Esophagus squamous epithelium (tissue), 4 donors: ENCODE measurements at regions not wholly inside any gene's neighbourhood (a gene's known extent, or its start where the extent isn't known, plus 50 kb on each side); places are given as distances from the start of the nearest gene placed in this dataset.

Source experiments
- POLR2A ChIP-seq, 4 donors: fragments of 450-650 bp; IDR thresholded peaks; one replicate each; pipeline ENCODE4 v1.6.1; 2017; ENCODE audit warnings: antibody characterized with exemption in 4 of 4, mild to moderate bottlenecking in 4 of 4, moderate library complexity in 3 of 4
- TF ChIP-seq, protein P1 (sequence below), 6 experiments: fragments of 450-650 bp in 4 of 6; fragments of 200-600 bp in 2 of 6; sonication (generic) in 2 of 6; IDR thresholded peaks; one replicate each; pipeline ENCODE4 v1.5.1; 2016 to 2019; ENCODE audit warnings: antibody characterized with exemption in 6 of 6, mild to moderate bottlenecking in 4 of 6, moderate library complexity in 4 of 6

DNA sequence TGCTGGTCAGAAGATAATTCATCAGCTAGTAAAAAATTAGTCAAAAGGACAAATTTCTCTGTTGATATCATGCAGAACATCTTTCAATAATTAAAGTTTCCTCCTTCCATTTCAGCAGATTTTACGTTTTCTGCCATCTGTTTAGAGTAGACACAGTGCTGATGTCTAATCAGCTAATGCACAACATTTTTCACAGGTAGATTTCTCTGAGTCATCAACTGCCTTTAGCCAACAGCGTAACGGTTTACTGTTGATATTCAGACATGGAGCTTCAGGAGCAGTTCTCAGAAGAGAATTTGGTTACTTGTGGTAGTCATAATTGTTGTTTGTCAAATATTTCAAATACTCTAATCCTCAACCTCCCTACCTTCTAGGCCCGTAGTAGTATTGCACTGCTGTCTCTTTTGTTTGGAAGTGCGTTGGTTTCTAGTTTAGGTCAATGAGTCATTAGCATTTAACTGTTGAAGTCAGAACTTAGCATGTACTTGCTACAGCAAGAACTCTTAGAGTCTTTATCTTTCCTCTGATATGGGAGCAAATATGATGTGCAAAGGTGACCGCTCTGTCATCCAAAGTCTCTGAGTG is 86.8 kb upstream of the TFPI start:
- TF ChIP-seq, protein P1, sequence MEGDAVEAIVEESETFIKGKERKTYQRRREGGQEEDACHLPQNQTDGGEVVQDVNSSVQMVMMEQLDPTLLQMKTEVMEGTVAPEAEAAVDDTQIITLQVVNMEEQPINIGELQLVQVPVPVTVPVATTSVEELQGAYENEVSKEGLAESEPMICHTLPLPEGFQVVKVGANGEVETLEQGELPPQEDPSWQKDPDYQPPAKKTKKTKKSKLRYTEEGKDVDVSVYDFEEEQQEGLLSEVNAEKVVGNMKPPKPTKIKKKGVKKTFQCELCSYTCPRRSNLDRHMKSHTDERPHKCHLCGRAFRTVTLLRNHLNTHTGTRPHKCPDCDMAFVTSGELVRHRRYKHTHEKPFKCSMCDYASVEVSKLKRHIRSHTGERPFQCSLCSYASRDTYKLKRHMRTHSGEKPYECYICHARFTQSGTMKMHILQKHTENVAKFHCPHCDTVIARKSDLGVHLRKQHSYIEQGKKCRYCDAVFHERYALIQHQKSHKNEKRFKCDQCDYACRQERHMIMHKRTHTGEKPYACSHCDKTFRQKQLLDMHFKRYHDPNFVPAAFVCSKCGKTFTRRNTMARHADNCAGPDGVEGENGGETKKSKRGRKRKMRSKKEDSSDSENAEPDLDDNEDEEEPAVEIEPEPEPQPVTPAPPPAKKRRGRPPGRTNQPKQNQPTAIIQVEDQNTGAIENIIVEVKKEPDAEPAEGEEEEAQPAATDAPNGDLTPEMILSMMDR (IDR thresholded peaks at IDR 0.05): no peak
- TF ChIP-seq POLR2A (IDR thresholded peaks at IDR 0.05): no peak
